ENCODE measurements at regions not wholly inside any gene's neighbourhood (a gene's known extent, or its start where the extent isn't known, plus 50 kb on each side); places are given as distances from the start of the nearest gene placed in this dataset.
A peak's percentile ranks its signal among the peaks of the same experiment; 100 is the strongest.

GRCh38 chr14:55734731-55735130 is 154.7 kb downstream of the KTN1 start:
- DNase-seq (ENCODE audit: low read depth in 4 of 4, low spot score in 3 of 4) = no peak

GRCh38 chr14:55739967-55740648 is 160.1 kb downstream of the KTN1 start:
- DNase-seq (ENCODE audit: low read depth in 4 of 4, low spot score in 3 of 4) = peak in 1 of 4 donors; percentile 33

- no peak for DNase-seq (ENCODE audit: low read depth in 4 of 4, low spot score in 3 of 4)
Observed at GRCh38 chr14:55740649-55740989, 160.6 kb downstream of the KTN1 start.

GRCh38 chr14:55741240-55741639 is 161.2 kb downstream of the KTN1 start:
- DNase-seq (ENCODE audit: low read depth in 4 of 4, low spot score in 3 of 4) = no peak

- no peak for DNase-seq (ENCODE audit: low read depth in 4 of 4, low spot score in 3 of 4)
Observed at GRCh38 chr14:55743551-55743950, 163.5 kb downstream of the KTN1 start.

- no peak for DNase-seq (ENCODE audit: low read depth in 4 of 4, low spot score in 3 of 4)
Observed at GRCh38 chr14:55744321-55744720, 164.3 kb downstream of the KTN1 start.

GRCh38 chr14:55745906-55746305 is 165.9 kb downstream of the KTN1 start:
- DNase-seq (ENCODE audit: low read depth in 4 of 4, low spot score in 3 of 4) = no peak

- DNase-seq (ENCODE audit: low read depth in 4 of 4, low spot score in 3 of 4) = no peak
Observed at GRCh38 chr14:55746558-55746957, 166.6 kb downstream of the KTN1 start.

- no peak for DNase-seq (ENCODE audit: low read depth in 4 of 4, low spot score in 3 of 4)
Observed at GRCh38 chr14:55747186-55747585, 167.2 kb downstream of the KTN1 start.

GRCh38 chr14:55749201-55749812 is 169.3 kb downstream of the KTN1 start:
- no peak for DNase-seq (ENCODE audit: low read depth in 4 of 4, low spot score in 3 of 4)

GRCh38 chr14:55749946-55750345 is 169.9 kb downstream of the KTN1 start:
- DNase-seq (ENCODE audit: low read depth in 4 of 4, low spot score in 3 of 4) = no peak

GRCh38 chr14:55752580-55753390 is 172.8 kb downstream of the KTN1 start:
- DNase-seq (ENCODE audit: low read depth in 4 of 4, low spot score in 3 of 4) = no peak

GRCh38 chr14:55754471-55754870 is 174.5 kb downstream of the KTN1 start:
- no peak for DNase-seq (ENCODE audit: low read depth in 4 of 4, low spot score in 3 of 4)

GRCh38 chr14:55754871-55755270 is 174.9 kb downstream of the KTN1 start:
- DNase-seq (ENCODE audit: low read depth in 4 of 4, low spot score in 3 of 4) = no peak

- no peak for DNase-seq (ENCODE audit: low read depth in 4 of 4, low spot score in 3 of 4)
Observed at GRCh38 chr14:55756078-55756477, 176.1 kb downstream of the KTN1 start.

GRCh38 chr14:55756557-55756956 is 176.6 kb downstream of the KTN1 start:
- no peak for DNase-seq (ENCODE audit: low read depth in 4 of 4, low spot score in 3 of 4)

- DNase-seq (ENCODE audit: low read depth in 4 of 4, low spot score in 3 of 4) = no peak
Observed at GRCh38 chr14:55758796-55759195, 178.8 kb downstream of the KTN1 start.

GRCh38 chr14:55760789-55761566 is 181.0 kb downstream of the KTN1 start:
- no peak for DNase-seq (ENCODE audit: low read depth in 4 of 4, low spot score in 3 of 4)

GRCh38 chr14:55761651-55762050 is 181.6 kb downstream of the KTN1 start:
- DNase-seq (ENCODE audit: low read depth in 4 of 4, low spot score in 3 of 4) = no peak

- no peak for DNase-seq (ENCODE audit: low read depth in 4 of 4, low spot score in 3 of 4)
Observed at GRCh38 chr14:55762595-55763232, 182.7 kb downstream of the KTN1 start.

GRCh38 chr14:55764784-55765183 is 184.8 kb downstream of the KTN1 start:
- DNase-seq (ENCODE audit: low read depth in 4 of 4, low spot score in 3 of 4) = no peak

Measured in right renal pelvis (tissue), 4 donors.